HG03432 (cell line): ENCODE measurements at regions not wholly inside any gene's neighbourhood (a gene's known extent, or its start where the extent isn't known, plus 50 kb on each side); places are given as distances from the start of the nearest gene placed in this dataset.

Source experiments
- ATAC-seq: cut with Tn5 transposase; IDR thresholded peaks from one replicate; pipeline ENCODE4 v1.9.1; 2021; ENCODE audit warnings: mild to moderate bottlenecking, moderate library complexity; ENCODE audit not compliant: unreplicated experiment

DNA sequence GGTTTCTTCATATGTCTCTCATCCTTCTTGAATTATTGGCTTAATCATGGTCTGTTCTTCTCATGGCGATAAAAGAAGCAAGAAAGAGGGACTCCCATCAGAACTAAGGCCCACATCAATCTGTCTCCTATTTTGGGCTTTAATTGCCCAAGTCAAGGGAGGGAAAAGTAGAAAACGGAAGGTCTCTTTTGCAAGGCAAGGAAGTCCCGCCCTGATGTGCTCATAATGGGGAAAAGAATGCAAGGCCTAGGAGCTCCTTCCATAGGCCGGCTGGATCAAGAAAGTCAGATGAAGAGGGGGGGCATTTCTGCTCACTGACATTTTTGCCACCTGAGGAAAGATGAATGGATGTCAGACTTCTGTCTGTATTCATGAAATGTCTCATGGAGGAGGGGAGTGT, 127.7 kb upstream of the RPS6KA3 start:
- no peak for ATAC-seq

DNA sequence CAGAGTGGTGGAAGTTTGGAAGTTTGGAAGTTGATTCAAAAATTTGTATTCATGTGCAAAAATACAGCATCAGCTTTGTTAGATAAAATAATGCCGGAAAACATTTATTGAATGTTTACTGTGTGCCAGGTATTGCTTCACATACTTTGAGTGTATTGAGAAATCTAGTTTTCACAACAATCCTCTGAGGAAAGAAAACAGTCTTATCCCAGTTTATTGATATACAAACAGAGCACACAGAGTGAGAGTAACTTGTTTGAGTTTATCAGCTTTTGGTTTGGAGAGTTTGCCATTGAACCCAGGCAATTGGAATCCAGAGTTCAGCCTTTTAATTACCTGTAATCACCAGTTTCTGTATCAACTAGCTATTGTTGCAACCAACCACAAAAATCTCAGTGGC, 127.2 kb upstream of the RPS6KA3 start:
- no peak for ATAC-seq

DNA sequence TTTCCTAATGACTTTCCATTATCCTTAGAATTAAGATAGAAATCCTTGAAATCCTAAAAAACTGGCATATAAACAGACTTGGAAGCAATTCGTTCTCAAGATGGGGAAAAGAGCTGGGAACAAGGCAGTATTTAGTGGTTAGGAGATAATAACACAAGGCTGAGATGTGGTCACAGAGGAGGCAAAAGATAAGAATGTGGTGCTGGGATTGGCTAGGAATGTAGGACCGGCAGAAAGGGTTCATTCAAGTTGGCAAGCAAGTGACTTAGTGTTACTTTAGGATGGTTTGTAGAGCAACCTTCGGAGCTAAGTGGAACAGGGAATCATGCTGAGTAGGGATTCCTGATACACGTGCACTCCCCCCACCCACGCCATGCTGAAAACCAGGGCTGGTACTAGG, 121.9 kb upstream of the RPS6KA3 start:
- ATAC-seq = no peak

DNA sequence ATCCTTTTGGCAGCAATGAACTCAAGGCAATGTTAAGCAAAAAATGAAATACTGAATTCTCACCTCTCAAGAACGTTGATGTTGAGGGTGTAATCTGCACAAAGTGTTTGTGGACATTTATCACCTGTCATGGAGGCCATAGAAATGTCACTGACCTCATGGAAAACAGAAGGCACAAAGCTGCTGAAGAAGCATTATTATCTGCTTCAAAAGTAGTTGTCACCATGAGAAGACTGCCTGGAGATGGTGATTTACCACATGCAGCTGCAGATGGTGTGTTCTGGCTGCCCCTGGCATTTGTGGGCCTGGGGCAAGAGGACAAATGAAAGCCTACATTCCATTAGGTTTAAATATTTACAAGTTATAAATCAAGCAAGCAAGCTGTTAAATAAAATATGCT, 116.8 kb upstream of the RPS6KA3 start:
- no peak for ATAC-seq

DNA sequence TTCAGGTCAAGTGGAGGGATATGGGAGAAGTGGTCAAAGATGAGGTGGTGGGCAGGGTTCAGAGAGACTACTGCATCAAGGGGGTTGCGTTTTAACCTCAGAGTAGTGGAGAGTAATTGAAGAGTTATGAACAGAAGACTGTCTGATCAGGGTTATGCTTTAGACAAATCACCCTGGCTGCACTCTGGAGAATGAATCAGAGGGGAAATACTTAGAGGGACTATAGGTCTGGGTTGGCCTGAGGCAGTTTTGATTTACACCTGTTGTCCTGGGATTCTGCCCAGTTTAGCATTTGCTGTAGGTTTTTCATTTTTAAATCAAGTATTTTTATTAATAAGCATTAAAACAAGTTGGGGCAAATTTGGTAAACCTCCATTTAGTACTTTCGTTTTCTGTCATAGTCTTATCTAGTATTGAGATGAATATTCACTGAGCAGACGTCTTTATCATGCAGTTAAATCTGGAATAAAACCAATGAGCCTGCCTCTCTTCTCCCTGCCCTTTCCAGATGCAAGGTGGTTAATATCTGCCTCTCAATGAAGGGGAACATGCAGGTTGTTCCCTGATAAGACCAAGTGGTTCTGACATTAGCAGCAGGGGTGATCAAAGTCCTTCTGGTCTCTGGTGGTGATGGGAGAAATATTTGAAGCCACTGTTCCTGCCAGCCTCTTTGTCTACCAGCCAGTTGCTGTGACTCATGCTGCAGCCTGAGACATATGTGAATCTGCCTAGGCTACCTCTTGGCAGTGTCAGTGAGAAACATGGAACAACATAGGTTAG, 116.0 kb upstream of the RPS6KA3 start:
- ATAC-seq = peak; percentile 77

DNA sequence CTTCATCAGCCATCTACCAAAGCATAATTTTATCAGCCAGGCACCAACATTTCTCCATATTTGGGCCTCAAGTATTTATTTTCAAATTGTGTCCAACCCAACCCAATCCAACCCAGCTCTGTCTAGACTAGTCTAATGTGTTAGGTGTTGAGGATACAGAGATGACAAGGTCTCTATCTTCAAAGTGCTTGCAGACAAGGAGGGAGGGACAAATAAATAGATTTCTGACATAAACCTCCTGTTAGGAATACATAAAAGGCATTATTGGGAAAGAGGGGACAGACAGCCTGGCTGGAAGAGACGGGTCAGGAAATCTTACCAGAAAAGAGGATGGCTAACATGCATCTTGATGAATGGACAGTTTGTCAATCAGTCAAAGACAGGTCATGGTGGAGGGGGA, 115.4 kb upstream of the RPS6KA3 start:
- no peak for ATAC-seq

DNA sequence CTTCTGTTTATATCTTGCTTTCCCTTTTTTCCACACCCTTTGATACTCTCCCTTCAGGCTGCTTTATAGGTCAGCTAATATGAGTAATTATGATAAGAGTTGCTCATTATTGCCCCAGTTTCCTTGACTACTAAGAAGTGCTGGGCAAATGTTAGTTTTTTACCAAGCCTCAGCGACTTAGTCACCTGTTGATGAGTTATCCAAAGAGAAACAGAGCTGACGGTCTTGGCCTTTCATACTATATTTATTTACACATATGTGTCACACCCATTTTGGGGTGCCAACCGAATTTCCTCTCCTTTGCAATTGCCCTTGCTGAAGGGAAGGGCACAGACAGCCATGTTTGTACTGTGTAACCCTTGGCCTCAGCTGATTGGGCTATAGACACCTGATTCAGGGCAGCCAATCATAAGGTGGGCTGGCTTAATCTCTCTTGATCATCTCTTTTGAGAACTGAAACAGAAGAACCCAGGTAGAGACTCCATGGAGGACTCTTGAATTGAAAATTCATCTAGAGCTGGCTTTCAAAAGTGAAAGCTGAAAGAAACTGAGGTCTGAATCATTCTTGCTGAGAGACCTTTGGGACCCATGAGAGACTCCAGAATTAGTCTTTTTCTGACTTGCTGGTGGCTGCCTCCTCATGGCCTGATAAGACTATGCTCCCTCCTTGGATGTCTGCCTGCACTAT, 111.7 kb upstream of the RPS6KA3 start:
- ATAC-seq = peak; percentile 43

DNA sequence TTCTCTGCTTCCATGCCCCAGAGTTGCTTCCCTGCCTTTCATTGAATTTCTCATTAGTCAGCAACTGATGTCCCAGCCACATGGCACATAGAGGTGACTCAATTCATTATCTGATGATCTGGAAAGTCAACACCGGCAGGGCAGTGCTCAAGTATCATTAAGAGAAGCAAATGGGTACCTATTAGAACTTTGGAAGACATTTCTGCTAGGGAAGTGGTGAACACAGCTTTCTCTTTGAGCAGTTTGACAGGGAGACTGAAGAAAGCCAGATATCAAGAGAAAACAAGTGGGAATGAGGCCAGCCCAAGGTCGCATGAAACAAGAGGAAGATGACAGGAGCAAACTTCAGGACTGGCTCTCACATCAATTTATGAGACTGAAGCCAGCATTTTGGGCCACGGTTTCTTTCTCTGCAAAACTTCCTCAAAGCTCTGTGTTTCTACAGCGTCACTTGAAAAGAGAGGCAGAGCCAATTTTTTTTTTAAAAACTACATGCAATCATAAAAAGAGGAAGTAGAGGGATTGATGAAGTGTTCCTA, 108.3 kb upstream of the RPS6KA3 start:
- peak; percentile 40 for ATAC-seq

DNA sequence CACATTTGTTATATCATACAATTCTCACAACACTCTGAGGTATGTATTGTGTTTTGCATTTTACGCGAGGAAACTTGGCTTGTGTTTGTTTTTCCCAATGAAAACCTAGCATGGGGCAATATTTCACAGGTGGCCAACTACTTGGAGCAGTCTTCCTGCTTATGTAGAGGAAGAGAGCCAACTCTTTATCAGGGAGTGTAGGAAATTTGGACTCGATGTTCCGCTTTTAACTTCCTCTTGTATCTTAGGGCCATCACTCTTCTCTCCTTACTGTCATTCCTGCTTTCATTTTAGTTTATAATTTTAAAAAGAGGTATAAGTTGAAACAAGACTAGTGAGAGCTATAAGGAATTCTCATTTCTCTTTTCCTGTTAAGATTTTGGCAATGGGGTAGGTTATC, 107.7 kb upstream of the RPS6KA3 start:
- no peak for ATAC-seq

DNA sequence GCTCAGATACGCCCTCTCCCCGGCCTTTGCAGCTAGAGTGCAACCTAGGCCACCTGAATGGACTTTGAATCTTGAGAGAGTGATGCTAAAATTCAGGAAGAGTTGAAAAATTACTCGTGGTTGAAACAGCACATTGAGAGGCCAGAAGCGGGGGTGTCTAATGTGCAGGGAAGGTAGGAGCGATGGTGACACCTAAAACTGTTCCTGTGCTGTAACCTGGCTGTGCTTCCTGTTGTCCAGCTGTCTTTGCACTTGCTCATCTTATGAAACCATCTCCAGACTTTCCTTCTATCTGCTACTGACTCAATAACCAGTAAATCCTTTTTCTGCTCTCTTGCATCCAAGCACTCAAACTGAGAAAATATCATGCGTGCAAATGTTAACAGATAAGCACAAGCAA, 106.4 kb upstream of the RPS6KA3 start:
- no peak for ATAC-seq

DNA sequence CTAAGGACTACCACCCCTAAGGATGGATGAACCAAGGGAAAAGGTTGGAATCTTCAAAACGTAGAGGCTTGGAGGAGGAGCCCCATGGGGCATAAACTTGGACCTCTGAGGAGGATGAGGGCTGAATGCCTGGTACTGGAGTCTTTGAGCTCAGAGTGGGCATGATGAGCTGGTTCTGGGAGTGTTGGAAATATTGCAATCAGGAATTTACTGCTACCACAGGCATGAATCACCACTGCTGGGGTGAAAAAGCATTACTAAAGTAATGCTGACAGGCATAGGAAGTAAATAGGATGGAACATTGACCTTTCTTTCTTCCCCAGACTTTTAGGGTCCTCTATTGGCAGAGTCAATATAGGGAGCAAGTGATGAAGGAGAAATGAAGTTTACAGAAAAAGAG, 105.8 kb upstream of the RPS6KA3 start:
- no peak for ATAC-seq

DNA sequence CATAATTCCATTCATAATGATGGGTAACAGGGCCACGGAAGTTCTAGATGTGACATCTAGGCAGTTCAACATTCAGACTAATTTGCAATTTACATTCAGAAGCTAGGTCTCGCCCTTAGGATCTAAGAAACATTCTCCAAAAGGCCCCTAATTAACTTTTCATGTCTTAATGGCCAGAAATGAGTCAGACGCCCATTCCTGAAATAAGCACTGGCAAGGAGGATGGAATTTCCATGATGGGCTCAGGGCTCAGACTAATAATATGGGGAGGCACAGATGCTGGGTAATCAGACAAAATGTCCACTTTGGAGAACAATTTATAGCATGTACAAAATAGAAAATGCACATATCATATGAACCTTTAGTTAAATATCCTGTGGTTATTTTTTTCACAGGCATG, 102.8 kb upstream of the RPS6KA3 start:
- ATAC-seq = no peak

DNA sequence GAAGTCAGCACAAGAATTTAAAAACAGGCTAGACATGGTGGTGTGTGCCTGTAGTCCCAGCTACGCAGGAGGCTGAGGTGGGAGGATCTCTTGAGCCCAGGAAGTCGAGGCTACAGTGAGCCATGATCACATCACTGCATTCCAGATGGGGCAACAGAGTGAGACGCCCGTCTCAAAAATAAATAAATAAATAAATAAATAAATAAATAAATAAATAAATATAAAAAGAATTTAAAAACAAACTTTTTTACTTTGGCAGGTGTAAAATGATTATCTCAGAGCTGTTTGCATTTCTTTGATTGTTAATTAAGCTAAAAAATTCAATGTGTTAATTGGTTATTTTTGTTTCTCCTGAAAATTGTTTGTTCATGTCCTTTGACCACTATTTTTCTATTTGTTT, 97.5 kb upstream of the RPS6KA3 start:
- ATAC-seq = no peak

DNA sequence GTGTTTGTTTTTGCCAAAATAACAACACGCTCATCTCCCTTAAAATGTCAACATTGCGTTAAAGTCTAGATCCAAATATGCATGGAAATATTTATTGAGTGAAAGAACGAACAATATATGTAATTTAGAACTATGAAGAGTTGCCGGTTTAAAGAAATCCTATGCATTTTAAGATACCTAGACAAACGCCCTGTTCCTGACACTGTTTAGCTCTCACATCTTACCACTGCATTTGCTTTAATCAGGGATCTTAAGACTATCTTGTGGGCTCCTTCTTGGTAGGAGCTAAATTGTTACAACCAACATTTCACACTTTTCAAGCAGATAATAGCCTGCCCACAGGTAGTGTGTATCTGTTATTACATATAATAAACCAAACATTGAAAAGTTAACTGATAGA, 96.6 kb upstream of the RPS6KA3 start:
- ATAC-seq = no peak

DNA sequence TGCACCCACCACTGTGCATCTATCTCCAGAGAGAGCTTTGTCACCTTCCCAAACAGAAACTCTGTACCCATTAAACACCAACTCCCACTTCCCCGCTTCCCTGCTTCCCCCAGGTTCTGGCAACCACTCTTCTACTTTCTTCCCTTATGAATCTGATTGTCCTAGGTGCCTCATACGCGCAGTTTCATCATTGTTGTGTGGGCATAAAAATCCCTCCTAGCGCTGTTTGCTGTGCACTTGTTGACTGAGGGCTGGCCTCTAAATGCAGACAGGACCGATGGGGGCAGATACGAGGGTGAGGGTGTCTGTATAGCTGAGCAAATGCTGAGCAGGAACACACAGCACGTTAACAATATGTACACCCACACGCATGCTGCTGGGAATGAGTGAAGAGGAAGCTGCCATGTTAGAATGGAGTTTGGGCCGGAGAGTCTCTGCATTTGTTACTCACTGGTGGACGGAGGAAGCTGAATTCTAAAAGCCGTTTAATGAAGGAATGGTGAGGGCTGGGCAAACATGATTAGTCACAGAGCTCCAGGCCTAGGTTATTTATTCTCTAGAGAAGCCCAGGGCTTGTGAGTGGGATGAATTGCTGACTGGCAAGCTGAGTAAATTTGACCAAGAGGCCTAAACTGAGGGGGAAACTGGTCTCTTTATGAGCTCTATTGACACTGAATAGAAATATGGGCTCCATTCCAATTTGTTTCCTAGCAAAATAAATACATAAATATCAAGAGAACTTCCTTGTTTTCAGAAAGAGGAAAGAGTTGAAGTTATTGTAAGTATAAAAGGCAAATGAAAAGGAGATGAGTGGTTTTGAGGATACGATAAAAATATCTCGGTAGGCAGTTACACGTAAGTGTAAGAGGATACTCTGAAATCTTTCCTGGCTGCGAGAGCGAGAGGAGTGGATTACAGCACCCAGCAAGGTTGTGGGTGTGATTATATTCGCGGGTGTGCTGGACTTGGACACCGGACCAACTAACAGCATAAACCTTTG, 95.9 kb upstream of the RPS6KA3 start:
- ATAC-seq = no peak

DNA sequence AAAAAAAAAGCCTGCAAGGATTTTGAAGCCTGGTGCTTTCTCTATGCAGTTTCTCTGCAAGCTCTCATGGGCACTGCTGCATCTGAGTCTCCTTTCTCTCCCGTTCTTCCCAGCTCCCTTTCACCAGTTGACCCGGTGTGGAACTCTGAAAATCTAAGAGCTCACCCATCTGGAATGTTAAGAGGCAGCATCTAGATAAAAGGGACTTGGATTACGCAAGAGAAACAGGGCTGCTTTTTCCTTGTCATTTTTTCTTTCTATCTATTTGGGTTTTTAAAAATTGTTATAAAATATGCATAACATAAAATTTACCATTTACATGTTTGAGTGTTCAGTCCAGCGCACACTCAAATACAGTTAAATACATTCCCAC, 95.2 kb upstream of the RPS6KA3 start:
- ATAC-seq = no peak

DNA sequence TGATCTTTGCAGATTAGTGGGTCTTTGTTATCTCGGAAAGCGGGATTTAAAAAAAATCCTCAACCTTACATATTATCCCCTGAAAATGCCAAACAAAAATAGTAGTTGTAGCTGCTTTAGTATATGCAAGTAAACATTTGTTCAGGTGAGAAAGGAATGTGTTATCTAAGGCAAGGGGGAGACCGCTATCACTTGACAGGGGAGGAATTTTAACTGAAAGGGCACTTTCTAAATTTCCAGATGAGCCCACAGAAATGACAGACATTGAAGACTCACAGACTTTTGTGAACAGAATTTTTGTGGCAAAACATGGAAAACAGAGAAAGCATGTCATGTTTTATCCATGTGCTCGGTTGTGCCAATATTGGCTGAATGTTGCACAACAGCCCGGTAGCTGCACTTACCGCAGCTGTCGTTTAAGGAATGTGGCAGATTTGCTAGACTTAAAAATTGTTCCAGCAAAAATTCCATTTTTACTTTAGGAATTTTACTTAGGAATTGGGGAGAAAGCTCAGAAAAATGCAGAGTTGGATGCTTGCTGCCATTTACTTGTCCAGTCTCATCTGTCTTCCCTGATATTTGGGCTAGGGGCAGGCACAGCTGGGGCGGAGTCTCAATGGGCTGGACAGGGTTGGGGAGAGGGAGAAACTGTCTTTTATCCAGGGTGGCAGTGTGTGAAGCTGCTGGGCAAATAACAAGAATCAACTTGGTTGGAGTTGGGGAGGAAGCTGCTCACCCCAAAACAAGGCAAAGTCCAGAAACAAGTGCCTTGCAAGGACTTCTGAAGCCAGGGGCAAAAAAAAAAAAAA, 94.6 kb upstream of the RPS6KA3 start:
- no peak for ATAC-seq

DNA sequence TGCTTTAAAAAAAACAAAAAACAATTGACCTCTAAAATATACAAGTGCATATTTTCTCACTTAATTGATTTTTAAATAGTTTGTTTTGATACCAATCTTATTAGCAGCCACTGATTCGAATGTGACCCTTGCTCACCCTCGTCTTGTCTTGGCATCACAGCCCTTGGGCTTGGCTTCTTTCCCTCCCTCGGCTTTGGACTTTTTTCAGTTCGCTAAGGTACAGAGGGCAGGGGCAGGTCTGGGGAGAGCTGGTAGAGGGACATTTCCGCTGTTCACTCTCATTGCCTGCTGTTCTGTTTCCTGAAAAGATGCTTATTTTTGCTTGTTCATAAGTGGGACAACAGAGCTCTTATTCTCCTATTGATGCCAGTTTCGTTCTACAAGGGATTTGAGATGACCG, 88.5 kb upstream of the RPS6KA3 start:
- no peak for ATAC-seq

DNA sequence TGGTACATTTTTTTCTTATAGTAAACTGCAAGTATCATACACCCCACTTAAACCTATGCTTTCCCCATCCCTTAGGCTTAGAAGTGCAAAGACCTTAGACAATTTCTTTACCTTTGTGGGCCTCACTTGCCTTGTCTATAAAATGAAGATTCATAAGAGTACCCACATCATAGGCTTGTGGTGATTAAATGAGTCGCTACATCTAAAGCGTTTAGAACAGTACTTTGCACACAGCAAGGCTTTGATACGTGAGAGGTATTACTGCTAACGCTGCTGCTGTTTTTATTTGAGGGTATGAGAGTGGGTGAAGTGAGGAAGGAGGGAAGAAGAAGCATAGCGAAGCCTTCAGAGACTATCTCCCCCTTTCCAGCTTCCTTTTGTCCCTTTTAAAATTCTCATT, 87.8 kb upstream of the RPS6KA3 start:
- ATAC-seq = no peak

DNA sequence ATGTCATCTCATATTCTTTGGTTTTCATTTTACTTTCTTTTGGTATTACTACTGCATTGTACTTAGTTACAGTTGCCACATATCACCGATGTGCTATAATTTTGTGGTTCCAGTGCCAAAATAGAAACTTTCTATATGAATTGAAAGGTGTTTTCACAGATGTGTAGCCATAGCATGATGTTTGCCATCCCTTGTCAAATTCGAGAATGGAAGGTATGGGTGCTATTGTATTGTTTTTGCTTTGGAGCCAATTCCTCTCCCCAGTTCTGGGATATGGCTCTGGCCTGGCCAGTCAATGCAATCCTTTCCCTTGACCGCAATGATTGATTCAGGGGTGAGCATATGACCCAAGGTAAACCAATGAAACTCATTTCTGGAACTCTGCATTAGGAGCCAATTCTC, 86.2 kb upstream of the RPS6KA3 start:
- ATAC-seq = peak; percentile 79
